ENCODE measurements at regions not wholly inside any gene's neighbourhood (a gene's known extent, or its start where the extent isn't known, plus 50 kb on each side); places are given as distances from the start of the nearest gene placed in this dataset.
"Not testable (repeated sequence)": the region's sequence is repeated elsewhere in the genome, so short reads cannot be mapped to it uniquely, and the experiment has no call there.

DNA sequence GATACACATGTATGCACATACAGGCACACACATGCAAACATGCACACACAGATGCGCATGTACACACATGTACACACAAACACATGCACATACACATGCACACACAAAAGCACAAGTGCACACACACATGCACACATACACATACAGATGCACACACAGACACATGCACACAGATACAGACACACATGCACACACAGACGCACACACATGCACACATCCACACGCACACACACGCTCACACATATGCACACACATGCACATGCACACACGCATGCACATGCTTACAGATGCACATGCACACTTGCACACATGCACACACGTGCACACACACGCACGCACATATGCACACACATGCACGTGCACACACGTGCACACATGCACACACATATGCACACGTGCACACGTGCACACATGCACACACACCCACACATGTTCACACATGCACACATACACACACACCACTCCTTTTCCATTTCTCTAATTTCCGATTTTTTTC lies 283.8 kb upstream of the FRG2C start:
- Histone ChIP-seq H3K27me3 (no peaks in the 10 kb centered on the region), H3K27ac (no peak overlapping the region), H3K4me1 (no peaks in the 10 kb centered on the region), H3K9me3 (no peaks in the 10 kb centered on the region), H3K4me3 (no peak overlapping the region), H3K36me3 (no peaks in the 10 kb centered on the region)
- TF ChIP-seq POLR2A (IDR thresholded peaks at IDR 0.05) (no peak), CTCF (IDR thresholded peaks at IDR 0.05 in 4 of 5, conservative IDR thresholded peaks at IDR 0.05 in 1 of 5) (no peak)
- intact Hi-C loops (cut with DNase I; ENCODE audit: low total_unique reads) (no loop called here), in situ Hi-C loops (cut with MboI; ENCODE audit: low sequenced_read_pairs in 4 of 4) (no loop called here)
- no peak for DNase-seq
- ATAC-seq, result no peak

DNA sequence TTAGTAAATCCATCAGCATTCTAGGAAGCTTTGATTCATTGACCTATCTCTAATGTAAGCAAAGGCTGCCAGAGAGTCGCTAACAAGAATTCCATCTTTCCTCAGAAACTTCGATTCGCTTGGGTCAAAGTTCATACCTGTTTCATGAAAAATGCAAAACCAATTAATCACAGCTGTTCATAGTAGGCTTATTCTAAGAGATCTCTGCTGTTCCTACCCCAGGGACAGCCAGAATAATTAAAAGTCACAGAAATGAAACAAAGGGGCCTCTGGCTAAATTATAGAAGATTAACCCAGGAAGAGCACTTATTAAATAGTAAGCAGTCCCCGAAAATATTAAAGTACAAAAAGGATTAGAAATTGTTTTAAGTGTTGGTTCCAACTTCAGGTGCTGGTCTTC lies 280.1 kb upstream of the FRG2C start:
- in situ Hi-C loops (cut with MboI; ENCODE audit: low sequenced_read_pairs in 4 of 4); intact Hi-C loops (cut with DNase I; ENCODE audit: low total_unique reads); DNase-seq; H3K4me1 ChIP-seq; H3K36me3 ChIP-seq; ATAC-seq; H3K4me3 ChIP-seq; H3K27me3 ChIP-seq; H3K27ac ChIP-seq; H3K9me3 ChIP-seq: not testable (repeated sequence)

DNA sequence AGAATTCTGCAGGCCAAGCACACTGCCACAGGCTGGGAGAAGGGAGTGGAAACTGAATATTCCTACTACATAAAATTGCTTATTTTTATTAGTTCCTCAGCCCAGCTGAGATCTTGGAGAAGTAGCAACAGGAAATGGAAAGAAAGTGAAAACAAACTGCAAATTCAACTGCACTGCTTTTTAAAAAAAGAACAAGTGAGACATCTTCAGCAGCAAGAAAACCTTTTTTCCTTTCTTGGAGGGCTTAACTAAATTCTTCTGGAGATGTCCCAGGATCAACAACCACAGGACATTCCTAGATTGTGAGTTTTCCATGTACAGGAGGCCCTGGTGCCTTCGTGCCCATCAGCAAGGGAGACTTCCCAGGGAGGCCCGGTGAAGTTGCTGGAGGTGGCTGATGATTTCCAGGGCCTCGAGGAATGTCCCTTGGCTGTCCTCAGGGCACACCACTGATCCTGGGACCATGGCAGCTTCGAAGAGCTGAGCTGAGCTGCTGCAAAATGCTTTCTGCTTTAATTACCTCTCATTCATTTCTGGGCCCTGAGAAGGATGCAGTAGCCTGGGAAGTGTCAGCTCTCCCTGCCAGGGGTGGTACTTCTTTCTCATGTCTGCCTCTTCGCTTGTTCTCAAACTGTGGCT lies 275.5 kb upstream of the FRG2C start:
- DNase-seq; ATAC-seq; in situ Hi-C loops (cut with MboI; ENCODE audit: low sequenced_read_pairs in 4 of 4); intact Hi-C loops (cut with DNase I; ENCODE audit: low total_unique reads); H3K36me3 ChIP-seq; H3K4me3 ChIP-seq; H3K27me3 ChIP-seq; H3K4me1 ChIP-seq; H3K9me3 ChIP-seq; H3K27ac ChIP-seq: not testable (repeated sequence)

- H3K4me3 ChIP-seq; H3K27me3 ChIP-seq; H3K9me3 ChIP-seq; H3K36me3 ChIP-seq; H3K27ac ChIP-seq; in situ Hi-C loops (cut with MboI; ENCODE audit: low sequenced_read_pairs in 4 of 4); DNase-seq; intact Hi-C loops (cut with DNase I; ENCODE audit: low total_unique reads); ATAC-seq; H3K4me1 ChIP-seq: not testable (repeated sequence)
These were observed 270.8 kb upstream of the FRG2C start for GRCh38 chr3:75393288-75393694.

DNA sequence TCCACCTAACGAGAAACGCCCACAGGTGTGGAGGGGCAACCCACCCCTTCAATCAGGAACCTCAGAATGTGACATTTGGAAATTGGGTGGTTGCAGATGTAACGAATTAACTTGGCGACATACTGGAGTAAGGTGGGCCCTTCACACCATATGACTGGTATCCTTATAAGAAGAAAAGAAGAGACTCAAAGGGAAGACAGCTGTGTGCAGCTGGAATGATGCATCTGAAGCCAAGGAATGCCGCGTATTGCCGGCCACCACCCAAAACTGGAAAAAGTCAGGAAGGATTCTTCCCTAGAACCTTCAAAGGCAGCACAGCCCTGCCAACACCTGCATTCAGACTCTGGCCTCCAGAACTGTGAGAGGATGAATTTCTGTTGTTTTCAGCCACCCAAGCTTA lies 270.0 kb upstream of the FRG2C start:
- H3K4me3 ChIP-seq, result not testable (repeated sequence)

DNA sequence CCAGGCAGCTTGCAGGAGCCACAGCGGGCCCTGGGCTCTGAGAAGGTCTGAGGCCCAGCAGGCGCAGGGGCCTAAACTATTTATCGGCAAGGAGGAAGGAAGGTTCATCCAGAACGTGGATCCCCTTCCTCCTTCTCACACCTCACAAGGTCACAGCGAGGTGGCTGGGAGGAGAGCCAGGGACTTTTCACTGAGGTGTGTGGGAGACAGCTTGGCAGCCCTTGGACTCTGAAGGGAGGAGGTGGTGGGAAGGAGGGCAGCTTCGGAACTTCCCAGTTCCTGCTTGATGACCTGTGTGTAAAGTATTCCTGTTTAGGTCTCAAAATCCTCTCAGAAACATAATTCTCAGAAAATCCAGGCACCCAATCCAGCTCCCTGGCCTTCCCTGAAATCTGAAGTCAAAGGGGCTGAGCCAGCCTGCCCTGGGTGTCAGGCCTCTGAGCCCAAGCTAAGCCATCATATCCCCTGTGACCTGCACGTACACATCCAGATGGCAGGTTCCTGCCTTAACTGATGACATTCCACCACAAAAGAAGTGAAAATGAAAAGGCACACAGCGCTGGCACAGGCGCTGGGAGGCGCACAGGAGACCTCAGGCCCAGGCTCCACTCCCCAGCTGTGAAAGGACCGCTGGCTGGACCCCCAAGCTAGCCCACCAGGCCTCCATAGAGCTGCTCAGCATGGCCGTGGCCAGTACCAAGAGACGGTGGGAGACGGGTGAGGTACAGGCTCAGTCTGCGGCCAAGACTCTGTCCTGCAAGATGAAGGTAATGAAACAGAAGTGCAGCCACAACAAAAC lies 269.4 kb upstream of the FRG2C start:
- H3K4me1 ChIP-seq; H3K9me3 ChIP-seq; intact Hi-C loops (cut with DNase I; ENCODE audit: low total_unique reads); ATAC-seq; H3K27ac ChIP-seq; in situ Hi-C loops (cut with MboI; ENCODE audit: low sequenced_read_pairs in 4 of 4); H3K4me3 ChIP-seq; H3K27me3 ChIP-seq; DNase-seq; H3K36me3 ChIP-seq: not testable (repeated sequence)

More for the DNA sequence above, 270.0 kb upstream of the FRG2C start:
- ATAC-seq; H3K4me1 ChIP-seq; intact Hi-C loops (cut with DNase I; ENCODE audit: low total_unique reads); H3K36me3 ChIP-seq; H3K9me3 ChIP-seq; H3K27ac ChIP-seq; in situ Hi-C loops (cut with MboI; ENCODE audit: low sequenced_read_pairs in 4 of 4); H3K27me3 ChIP-seq; DNase-seq: not testable (repeated sequence)

DNA sequence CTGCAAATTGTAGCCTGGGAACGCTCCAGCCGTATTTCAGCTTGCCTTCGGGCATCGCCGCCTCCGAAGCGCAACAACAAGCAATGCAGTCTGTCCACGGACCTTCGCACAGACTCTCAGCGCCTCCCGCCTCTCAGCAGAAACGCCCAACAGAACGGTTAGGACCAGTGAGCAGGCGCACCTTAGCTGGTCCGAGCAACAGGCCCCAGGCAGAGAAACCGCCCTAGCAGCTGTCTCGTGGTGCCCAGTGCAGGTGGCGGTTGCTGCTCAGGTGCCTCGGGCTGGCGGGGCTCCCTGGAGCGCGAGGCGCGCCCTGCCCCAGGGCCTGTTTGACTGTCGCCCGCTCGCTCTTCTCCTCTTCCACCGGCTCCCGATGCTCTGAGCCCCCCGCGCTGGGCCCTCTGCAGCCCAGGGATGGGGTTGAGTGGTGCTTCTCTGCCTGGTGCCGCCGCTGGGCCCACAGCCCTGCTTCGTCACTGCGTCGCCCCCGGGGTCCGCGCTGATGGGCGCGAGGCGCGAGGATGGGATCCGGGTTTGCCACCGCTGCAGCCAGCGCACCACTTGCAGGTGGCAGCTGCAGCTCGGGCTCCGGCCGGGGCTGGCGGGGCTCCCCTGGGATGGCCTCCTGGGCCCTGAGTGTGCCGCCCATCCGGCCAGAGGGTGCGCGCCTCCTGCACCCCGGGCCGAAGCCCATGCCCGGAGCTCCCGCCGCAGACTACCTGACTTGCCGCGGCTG lies 268.4 kb upstream of the FRG2C start:
- in situ Hi-C loops (cut with MboI; ENCODE audit: low sequenced_read_pairs in 4 of 4) (no loop called here), intact Hi-C loops (cut with DNase I; ENCODE audit: low total_unique reads) (no loop called here)
- Histone ChIP-seq H3K4me3 (no peak overlapping the region), H3K27ac (no peak overlapping the region), H3K4me1 (no peaks in the 10 kb centered on the region), H3K9me3 (no peaks in the 10 kb centered on the region), H3K36me3 (no peaks in the 10 kb centered on the region), H3K27me3 (no peaks in the 10 kb centered on the region)
- ATAC-seq, result no peak
- TF ChIP-seq POLR2A (IDR thresholded peaks at IDR 0.05) (no peak), CTCF (IDR thresholded peaks at IDR 0.05 in 4 of 5, conservative IDR thresholded peaks at IDR 0.05 in 1 of 5) (no peak)
- no peak for DNase-seq
